OCI-LY7 (cell line): ENCODE measurements at regions not wholly inside any gene's neighbourhood (a gene's known extent, or its start where the extent isn't known, plus 50 kb on each side); places are given as distances from the start of the nearest gene placed in this dataset.

Experiments used
- BruUV-seq: library from RNA; stranded (reverse); fragments of 400-500 nt; replicated peaks from 2 replicates; lab custom pipeline; 2021; lab: Mats Ljungman, UMichigan
- CTCF ChIA-PET: fragments of 300-600 bp; sonication (Branson Sonifier 250); formaldehyde crosslinking; loops from one replicate; lab custom pipeline; 2022; ENCODE audit warnings: antibody characterized with exemption; ENCODE audit not compliant: unreplicated experiment; lab: Charles Lee
- POLR2A ChIA-PET: fragments of 300-600 bp; sonication (Branson Sonifier 250); formaldehyde crosslinking; loops from one replicate; lab custom pipeline; 2022; ENCODE audit warnings: antibody characterized with exemption; lab: Charles Lee
- DNase-seq: peaks from one replicate; pipeline ENCODE4 v3.0.0-alpha.2; 2015; ENCODE audit warnings: low spot score
- H2AFZ ChIP-seq: fragments of 200-600 bp; sonication (generic), shearing (Covaris generic); 2 replicates; pipeline ENCODE4 v1.6.1; 2014; ENCODE audit warnings: mild to moderate bottlenecking, antibody characterized with exemption, low read length, moderate library complexity
- H3K27ac ChIP-seq: fragments of 200-600 bp; sonication (generic); 2 replicates; pipeline ENCODE4 v1.5.1; 2014; ENCODE audit warnings: mixed run types, low read depth, mild to moderate bottlenecking, moderate library complexity, low read length, inconsistent platforms; ENCODE audit not compliant: poor library complexity, severe bottlenecking
- H3K36me3 ChIP-seq: fragments of 200-600 bp; sonication (generic); 2 replicates; pipeline ENCODE4 v1.6.1; 2014; ENCODE audit warnings: mild to moderate bottlenecking, antibody characterized with exemption, low read length, moderate library complexity, mixed read lengths; ENCODE audit not compliant: insufficient read depth
- H3K4me1 ChIP-seq: fragments of 200-600 bp; sonication (generic); 2 replicates; pipeline ENCODE4 v1.5.1; 2014; ENCODE audit warnings: mild to moderate bottlenecking, low read length; ENCODE audit not compliant: insufficient read depth, poor library complexity, severe bottlenecking
- H3K4me2 ChIP-seq: fragments of 200-600 bp; sonication (generic); 2 replicates; pipeline ENCODE4 v1.6.1; 2014; ENCODE audit warnings: mild to moderate bottlenecking, low read length
- H3K4me3 ChIP-seq: fragments of 200-600 bp; sonication (generic); 2 replicates; pipeline ENCODE4 v1.5.1; 2014; ENCODE audit warnings: mild to moderate bottlenecking, low read depth, low read length; ENCODE audit not compliant: poor library complexity, severe bottlenecking
- H3K79me2 ChIP-seq: fragments of 200-600 bp; sonication (generic); 2 replicates; pipeline ENCODE4 v1.6.1; 2016; ENCODE audit warnings: low read depth, mild to moderate bottlenecking, low read length, moderate library complexity, mixed read lengths; ENCODE audit not compliant: insufficient read depth
- H3K9me2 ChIP-seq: fragments of 200-600 bp; sonication (generic); 2 replicates; pipeline ENCODE4 v1.6.1; 2016; ENCODE audit warnings: mild to moderate bottlenecking, low read length, mixed read lengths; ENCODE audit not compliant: insufficient read depth
- H3K9me3 ChIP-seq: fragments of 200-600 bp; sonication (generic); 2 replicates; pipeline ENCODE4 v1.6.1; 2014; ENCODE audit warnings: mild to moderate bottlenecking, mixed run types, low read length, mixed read lengths
- H4K20me1 ChIP-seq: fragments of 200-600 bp; sonication (generic); 2 replicates; pipeline ENCODE4 v1.6.1; 2014; ENCODE audit warnings: mild to moderate bottlenecking, antibody characterized with exemption, low read length, moderate library complexity, mixed read lengths; ENCODE audit not compliant: insufficient read depth
- EZH2phosphoT487 ChIP-seq: fragments of 200-600 bp; sonication (generic); IDR thresholded peaks from 2 replicates; pipeline ENCODE4 v1.6.1; 2018; ENCODE audit warnings: low read depth, borderline replicate concordance, mild to moderate bottlenecking, mixed run types, antibody characterized with exemption, low read length, moderate library complexity, mixed read lengths
- intact Hi-C: fragments of 100-400 bp; cut with micrococcal nuclease; formaldehyde crosslinking; loops from one replicate; pipeline ENCODE4 v1.10.0; 2022; ENCODE audit not compliant: unreplicated experiment
- TF ChIP-seq, protein P1 (sequence below): fragments of 200-600 bp; sonication (generic); conservative IDR thresholded peaks from 2 replicates; pipeline ENCODE4 v1.5.1; 2014; ENCODE audit warnings: mild to moderate bottlenecking, antibody characterized with exemption, low read length, moderate library complexity, mixed read lengths

DNA sequence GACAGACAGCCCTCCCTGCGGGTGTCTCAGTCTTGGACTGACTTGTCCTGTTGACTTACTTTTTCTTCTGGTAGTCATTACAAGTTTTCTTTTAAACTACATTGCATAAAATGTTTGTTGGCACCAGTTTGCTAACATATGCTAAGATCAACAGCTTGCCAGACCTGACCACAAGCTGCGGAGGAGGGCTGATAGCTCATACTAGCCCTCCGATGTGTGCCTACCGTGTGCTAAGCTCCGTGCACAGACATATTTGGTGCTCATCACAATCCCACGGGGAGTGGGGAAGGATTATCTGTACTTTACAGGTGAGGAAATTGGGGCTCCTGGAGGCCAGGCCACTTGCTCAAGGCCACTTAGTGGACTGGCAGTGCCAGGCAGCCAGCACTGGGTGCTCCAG, 72.8 kb upstream of the YPEL5 start:
- TF ChIP-seq EZH2phosphoT487: no peak
- no peak overlapping the region for H3K4me2 ChIP-seq
- ChIA-PET CTCF (no interaction called here), POLR2A (no interaction called here)
- H3K9me2 ChIP-seq: no peaks in the 10 kb centered on the region
- no peaks in the 10 kb centered on the region for H3K79me2 ChIP-seq
- H3K36me3 ChIP-seq: no peaks in the 10 kb centered on the region
- no peak for DNase-seq
- no peak overlapping the region for H3K4me3 ChIP-seq
- no peaks in the 10 kb centered on the region for H3K9me3 ChIP-seq
- no peaks in the 10 kb centered on the region for H4K20me1 ChIP-seq
- intact Hi-C loops: no loop called here
- no peak overlapping the region for H2AFZ ChIP-seq
- no TSS peak for BruUV-seq
- no peak overlapping the region for H3K27ac ChIP-seq
- H3K4me1 ChIP-seq: no peaks in the 10 kb centered on the region

DNA sequence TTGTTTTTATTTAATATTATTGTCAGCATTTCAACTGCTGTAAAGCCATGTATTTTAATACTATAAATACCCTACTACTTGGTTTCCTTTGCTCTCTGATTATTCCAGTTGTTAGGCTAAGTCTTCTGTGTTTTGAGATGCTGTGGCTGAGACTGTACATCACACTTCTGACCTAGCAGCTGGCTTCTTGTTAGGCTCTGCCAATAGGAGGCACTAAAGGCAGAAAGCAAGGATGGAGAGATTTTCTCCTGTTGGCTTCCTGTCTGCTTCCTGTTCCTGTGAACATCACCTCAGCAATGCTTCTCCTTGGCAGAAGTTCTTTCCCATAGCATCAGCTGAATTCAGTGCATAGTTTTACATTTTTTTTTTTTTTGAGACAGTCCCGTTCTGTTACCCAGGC, 68.3 kb upstream of the YPEL5 start:
- H3K9me3 ChIP-seq: no peaks in the 10 kb centered on the region
- H2AFZ ChIP-seq: no peak overlapping the region
- ChIA-PET CTCF (no interaction called here), POLR2A (interaction anchor here (0.7 kb wide), 1 partner anchor 479 kb away, joined by 4 read pairs; no protein-coding TSS in a partner anchor)
- H3K4me1 ChIP-seq: no peaks in the 10 kb centered on the region
- BruUV-seq: no TSS peak
- no peak for TF ChIP-seq EZH2phosphoT487
- TF ChIP-seq, protein P1, sequence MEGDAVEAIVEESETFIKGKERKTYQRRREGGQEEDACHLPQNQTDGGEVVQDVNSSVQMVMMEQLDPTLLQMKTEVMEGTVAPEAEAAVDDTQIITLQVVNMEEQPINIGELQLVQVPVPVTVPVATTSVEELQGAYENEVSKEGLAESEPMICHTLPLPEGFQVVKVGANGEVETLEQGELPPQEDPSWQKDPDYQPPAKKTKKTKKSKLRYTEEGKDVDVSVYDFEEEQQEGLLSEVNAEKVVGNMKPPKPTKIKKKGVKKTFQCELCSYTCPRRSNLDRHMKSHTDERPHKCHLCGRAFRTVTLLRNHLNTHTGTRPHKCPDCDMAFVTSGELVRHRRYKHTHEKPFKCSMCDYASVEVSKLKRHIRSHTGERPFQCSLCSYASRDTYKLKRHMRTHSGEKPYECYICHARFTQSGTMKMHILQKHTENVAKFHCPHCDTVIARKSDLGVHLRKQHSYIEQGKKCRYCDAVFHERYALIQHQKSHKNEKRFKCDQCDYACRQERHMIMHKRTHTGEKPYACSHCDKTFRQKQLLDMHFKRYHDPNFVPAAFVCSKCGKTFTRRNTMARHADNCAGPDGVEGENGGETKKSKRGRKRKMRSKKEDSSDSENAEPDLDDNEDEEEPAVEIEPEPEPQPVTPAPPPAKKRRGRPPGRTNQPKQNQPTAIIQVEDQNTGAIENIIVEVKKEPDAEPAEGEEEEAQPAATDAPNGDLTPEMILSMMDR: peak; percentile 32; the same call in 1 of the 2 replicates
- no peaks in the 10 kb centered on the region for H4K20me1 ChIP-seq
- H3K9me2 ChIP-seq: no peaks in the 10 kb centered on the region
- intact Hi-C loops: no loop called here
- no peak overlapping the region for H3K4me2 ChIP-seq
- H3K79me2 ChIP-seq: no peaks in the 10 kb centered on the region
- no peak overlapping the region for H3K4me3 ChIP-seq
- no peaks in the 10 kb centered on the region for H3K36me3 ChIP-seq
- DNase-seq: no peak
- no peak overlapping the region for H3K27ac ChIP-seq

DNA sequence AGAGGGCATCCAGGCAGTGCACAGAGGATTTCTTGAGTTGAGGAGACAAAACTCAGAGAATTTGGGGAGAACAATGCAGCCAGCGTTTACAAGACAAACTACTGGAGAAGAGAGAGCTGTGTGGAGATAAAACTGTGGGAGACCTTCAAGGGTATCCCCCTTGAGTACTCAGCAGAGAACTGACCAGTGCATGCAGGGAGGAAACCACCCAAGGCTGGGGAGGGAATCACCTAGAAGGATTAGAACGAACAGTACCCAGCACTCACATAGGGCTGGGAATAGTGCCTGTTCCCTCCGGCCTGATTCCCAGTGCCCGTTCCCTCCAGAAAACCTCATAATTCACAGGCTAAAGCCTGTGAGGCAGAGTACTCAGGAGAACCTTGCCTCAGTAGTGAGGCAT, 61.9 kb upstream of the YPEL5 start:
- Histone ChIP-seq H3K9me3 (no peaks in the 10 kb centered on the region), H3K4me1 (no peaks in the 10 kb centered on the region), H3K36me3 (no peaks in the 10 kb centered on the region), H3K4me2 (no peak overlapping the region), H4K20me1 (no peaks in the 10 kb centered on the region), H3K79me2 (no peaks in the 10 kb centered on the region), H3K27ac (no peak overlapping the region), H3K9me2 (no peaks in the 10 kb centered on the region), H2AFZ (no peak overlapping the region), H3K4me3 (no peak overlapping the region)
- intact Hi-C loops: no loop called here
- ChIA-PET POLR2A (no interaction called here), CTCF (no interaction called here)
- DNase-seq: no peak
- no peak for TF ChIP-seq EZH2phosphoT487
- TF ChIP-seq, protein P1: no peak
- BruUV-seq: no TSS peak
